H9 (cell line): ENCODE measurements at regions not wholly inside any gene's neighbourhood (a gene's known extent, or its start where the extent isn't known, plus 50 kb on each side); places are given as distances from the start of the nearest gene placed in this dataset.

Experiments used
- DNase-seq: peaks from one replicate; pipeline ENCODE4 v3.0.0-alpha.2; 2017
- H2AFZ ChIP-seq: one replicate; pipeline ENCODE4 v1.6.1; 2013; ENCODE audit warnings: mild to moderate bottlenecking, low read length, control low read depth, moderate library complexity
- H2AK5ac ChIP-seq: 2 replicates; pipeline ENCODE4 v1.6.1; 2013; ENCODE audit warnings: low read length, control low read depth, mixed read lengths; ENCODE audit not compliant: insufficient read length
- H2BK120ac ChIP-seq: one replicate; pipeline ENCODE4 v1.6.1; 2013; ENCODE audit warnings: low read depth, mild to moderate bottlenecking, low read length, control low read depth, inconsistent platforms; ENCODE audit not compliant: poor library complexity, severe bottlenecking
- H2BK12ac ChIP-seq: 2 replicates; pipeline ENCODE4 v1.6.1; 2013; ENCODE audit warnings: low read length, control low read depth, mixed read lengths, low read depth; ENCODE audit not compliant: insufficient read length
- H2BK15ac ChIP-seq: 2 replicates; pipeline ENCODE4 v1.6.1; 2013; ENCODE audit warnings: low read depth, low read length, control low read depth
- H2BK20ac ChIP-seq: one replicate; pipeline ENCODE4 v1.6.1; 2013; ENCODE audit warnings: low read depth, mild to moderate bottlenecking, low read length, control low read depth, inconsistent platforms; ENCODE audit not compliant: poor library complexity, severe bottlenecking
- H2BK5ac ChIP-seq: 2 replicates; pipeline ENCODE4 v1.6.1; 2013; ENCODE audit warnings: low read length, control low read depth, mixed read lengths; ENCODE audit not compliant: insufficient read length
- H3K14ac ChIP-seq: 2 replicates; pipeline ENCODE4 v1.6.1; 2013; ENCODE audit warnings: low read length, control low read depth; ENCODE audit not compliant: insufficient read depth
- H3K18ac ChIP-seq: 2 replicates; pipeline ENCODE4 v1.6.1; 2013; ENCODE audit warnings: low read depth, mild to moderate bottlenecking, mixed read lengths, low read length, control low read depth; ENCODE audit not compliant: insufficient read length
- H3K23ac ChIP-seq: 2 replicates; pipeline ENCODE4 v1.6.1; 2013; ENCODE audit warnings: low read length, control low read depth, mixed read lengths, low read depth; ENCODE audit not compliant: insufficient read length
- H3K23me2 ChIP-seq: 2 replicates; pipeline ENCODE4 v1.6.1; 2013; ENCODE audit warnings: low read depth, mild to moderate bottlenecking, mixed read lengths, low read length, control low read depth; ENCODE audit not compliant: insufficient read length, poor library complexity, severe bottlenecking
- H3K27ac ChIP-seq: 2 replicates; pipeline ENCODE4 v1.5.1; 2013; ENCODE audit warnings: low read length, control low read depth, mixed read lengths, low read depth; ENCODE audit not compliant: insufficient read length
- H3K27me3 ChIP-seq: 2 replicates; pipeline ENCODE4 v1.6.1; 2013; ENCODE audit warnings: low read length, control low read depth, inconsistent platforms; ENCODE audit not compliant: insufficient read depth
- H3K4ac ChIP-seq: 2 replicates; pipeline ENCODE4 v1.6.1; 2013; ENCODE audit warnings: low read depth, mild to moderate bottlenecking, control low read depth, inconsistent platforms, low read length, moderate library complexity
- H3K4me1 ChIP-seq: 2 replicates; pipeline ENCODE4 v1.6.1; 2013; ENCODE audit warnings: low read length, control low read depth, inconsistent platforms; ENCODE audit not compliant: insufficient read depth
- H3K4me2 ChIP-seq: 2 replicates; pipeline ENCODE4 v1.6.1; 2013; ENCODE audit warnings: low read length, control low read depth, mixed read lengths; ENCODE audit not compliant: insufficient read length, insufficient read depth
- H3K56ac ChIP-seq: 2 replicates; pipeline ENCODE4 v1.6.1; 2013; ENCODE audit warnings: low read depth, mild to moderate bottlenecking, mixed read lengths, low read length, control low read depth; ENCODE audit not compliant: insufficient read length
- H3K79me1 ChIP-seq: 2 replicates; pipeline ENCODE4 v1.6.1; 2013; ENCODE audit warnings: low read depth, mild to moderate bottlenecking, moderate library complexity, low read length, control low read depth, inconsistent platforms; ENCODE audit not compliant: insufficient read depth, poor library complexity, severe bottlenecking
- H3K79me2 ChIP-seq: 2 replicates; pipeline ENCODE4 v1.6.1; 2013; ENCODE audit warnings: low read length, control low read depth, inconsistent platforms; ENCODE audit not compliant: insufficient read depth
- H3K9ac ChIP-seq: 2 replicates; pipeline ENCODE4 v1.6.1; 2013; ENCODE audit warnings: low read length, control low read depth, mixed read lengths; ENCODE audit not compliant: insufficient read length; ENCODE audit errors: extremely low read depth
- H3K9me3 ChIP-seq: one replicate; pipeline ENCODE4 v1.6.1; 2013; ENCODE audit warnings: low read depth, low read length, inconsistent platforms; ENCODE audit not compliant: control insufficient read depth
- H3T11ph ChIP-seq: one replicate; pipeline ENCODE4 v1.6.1; 2013; ENCODE audit warnings: mild to moderate bottlenecking, low read length, control low read depth, inconsistent platforms
- H4K20me1 ChIP-seq: one replicate; pipeline ENCODE4 v1.6.1; 2013; ENCODE audit not compliant: control insufficient read depth, insufficient read length, insufficient read depth
- H4K5ac ChIP-seq: 2 replicates; pipeline ENCODE4 v1.6.1; 2013; ENCODE audit warnings: low read depth, mild to moderate bottlenecking, mixed read lengths, low read length, control low read depth; ENCODE audit not compliant: insufficient read length
- H4K8ac ChIP-seq: replicated peaks from 2 replicates; pipeline ENCODE4 v1.6.1; 2013; ENCODE audit warnings: low read length, control low read depth, mixed read lengths, low read depth; ENCODE audit not compliant: insufficient read length
- H4K91ac ChIP-seq: 2 replicates; pipeline ENCODE4 v1.6.1; 2013; ENCODE audit warnings: low read depth, mild to moderate bottlenecking, moderate library complexity, mixed read lengths, low read length, control low read depth; ENCODE audit not compliant: insufficient read length
- H3K27ac Mint-ChIP-seq, 3 experiments: 2 replicates in 2 of 3; 3 replicates in 1 of 3; pipeline ENCODE4 v1.8.0; 2020 to 2021; ENCODE audit warnings: mixed read lengths in 3 of 3, mild to moderate bottlenecking in 1 of 3, moderate library complexity in 1 of 3
- H3K27me3 Mint-ChIP-seq: 2 replicates; pipeline ENCODE4 v1.8.0; 2021; ENCODE audit warnings: low read depth, mild to moderate bottlenecking, moderate library complexity, mixed read lengths
- H3K36me3 Mint-ChIP-seq, 3 experiments: 2 replicates in 2 of 3; 3 replicates in 1 of 3; pipeline ENCODE4 v1.8.0; 2020 to 2021; ENCODE audit warnings: low read depth in 3 of 3, mixed read lengths in 3 of 3; ENCODE audit not compliant: insufficient read depth in 1 of 3
- H3K4me1 Mint-ChIP-seq, 2 experiments: 2 replicates each; pipeline ENCODE4 v1.8.0; 2020; ENCODE audit warnings: mixed read lengths in 2 of 2
- H3K4me3 Mint-ChIP-seq, 2 experiments: 2 replicates in 1 of 2; 3 replicates in 1 of 2; pipeline ENCODE4 v1.8.0; 2020 to 2021; ENCODE audit warnings: mild to moderate bottlenecking in 2 of 2, mixed read lengths in 2 of 2, moderate library complexity in 1 of 2
- H3K9me3 Mint-ChIP-seq, 2 experiments: 2 replicates in 1 of 2; 3 replicates in 1 of 2; pipeline ENCODE4 v1.8.0; 2020; ENCODE audit warnings: mild to moderate bottlenecking in 2 of 2, mixed read lengths in 2 of 2, moderate library complexity in 1 of 2
- WGBS: extraction: QIAGEN DNeasy Blood & Tissue Kit; methylation state at CpG from one replicate; pipeline ENCODE4 v1.1.7; 2013; ENCODE audit warnings: missing lambda C conversion rate, low lambda C conversion rate, mixed read lengths; ENCODE audit not compliant: insufficient read length; ENCODE audit errors: extremely low coverage; 5-methylcytosine and 5-hydroxymethylcytosine counted together
- TF ChIP-seq, protein P1 (sequence below): fragments of 200-600 bp; sonication (generic); conservative IDR thresholded peaks from 3 replicates; pipeline ENCODE4 v1.8.0; 2021; ENCODE audit warnings: antibody characterized with exemption, mild to moderate bottlenecking

DNA sequence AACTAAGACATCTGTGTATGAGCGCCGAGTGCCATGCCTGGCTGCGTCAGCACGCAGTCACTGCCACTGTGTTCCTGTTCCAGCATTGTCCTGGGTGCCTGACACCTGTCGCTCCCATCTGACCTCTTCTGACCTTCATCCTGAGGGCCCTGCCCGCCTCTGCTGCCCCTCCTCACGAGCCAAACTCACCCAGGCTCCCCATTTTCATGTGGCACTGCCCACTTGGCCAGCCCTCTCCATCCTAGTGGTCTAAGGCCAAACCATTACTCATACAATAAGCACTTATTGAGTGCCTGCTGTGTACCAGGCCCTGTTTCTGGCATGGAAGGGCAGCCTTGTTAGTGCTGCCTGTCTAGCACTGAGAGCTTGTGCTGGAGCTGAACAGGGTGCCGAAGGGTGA, 77.2 kb upstream of the PCBD1 start:
- H3K27me3 ChIP-seq = no peaks in the 10 kb centered on the region
- no peak overlapping the region for H3K4ac ChIP-seq
- no peak overlapping the region for H3K27ac ChIP-seq
- no peak overlapping the region for H4K5ac ChIP-seq
- Mint-ChIP-seq H3K9me3 (no peaks in the 10 kb centered on the region), H3K4me1 (peaks cover 20 to 34% of the 10 kb centered on the region in 2 experiments), H3K36me3 (no peaks in the 10 kb centered on the region), H3K27ac (no peak overlapping the region), H3K27me3 (peaks cover 75% of the 10 kb centered on the region), H3K4me3 (no peak overlapping the region)
- no peak overlapping the region for H2BK120ac ChIP-seq
- H3K18ac ChIP-seq = no peak overlapping the region
- no peak overlapping the region for H2BK20ac ChIP-seq
- H2BK5ac ChIP-seq = no peak overlapping the region
- H4K8ac ChIP-seq = no peak overlapping the region
- H3K56ac ChIP-seq = no peak overlapping the region
- no peak overlapping the region for H4K91ac ChIP-seq
- no peak for DNase-seq
- no peak overlapping the region for H2BK12ac ChIP-seq
- no CpG with 5 or more reads among the region's 8 CpGs for WGBS
- no peaks in the 10 kb centered on the region for H3K9me3 ChIP-seq
- peaks cover 2% of the 10 kb centered on the region; the same call in 1 of the 2 replicates for H3K4me1 ChIP-seq
- H2AK5ac ChIP-seq = no peak overlapping the region
- H3K4me2 ChIP-seq = no peak overlapping the region
- no peak overlapping the region for H2AFZ ChIP-seq
- H4K20me1 ChIP-seq = no peaks in the 10 kb centered on the region
- H3K23ac ChIP-seq = no peak overlapping the region
- no peak overlapping the region for H3K9ac ChIP-seq
- no peak overlapping the region for H3T11ph ChIP-seq
- no peak overlapping the region for H3K14ac ChIP-seq
- H3K79me2 ChIP-seq = no peaks in the 10 kb centered on the region
- H3K79me1 ChIP-seq = no peaks in the 10 kb centered on the region
- TF ChIP-seq, protein P1, sequence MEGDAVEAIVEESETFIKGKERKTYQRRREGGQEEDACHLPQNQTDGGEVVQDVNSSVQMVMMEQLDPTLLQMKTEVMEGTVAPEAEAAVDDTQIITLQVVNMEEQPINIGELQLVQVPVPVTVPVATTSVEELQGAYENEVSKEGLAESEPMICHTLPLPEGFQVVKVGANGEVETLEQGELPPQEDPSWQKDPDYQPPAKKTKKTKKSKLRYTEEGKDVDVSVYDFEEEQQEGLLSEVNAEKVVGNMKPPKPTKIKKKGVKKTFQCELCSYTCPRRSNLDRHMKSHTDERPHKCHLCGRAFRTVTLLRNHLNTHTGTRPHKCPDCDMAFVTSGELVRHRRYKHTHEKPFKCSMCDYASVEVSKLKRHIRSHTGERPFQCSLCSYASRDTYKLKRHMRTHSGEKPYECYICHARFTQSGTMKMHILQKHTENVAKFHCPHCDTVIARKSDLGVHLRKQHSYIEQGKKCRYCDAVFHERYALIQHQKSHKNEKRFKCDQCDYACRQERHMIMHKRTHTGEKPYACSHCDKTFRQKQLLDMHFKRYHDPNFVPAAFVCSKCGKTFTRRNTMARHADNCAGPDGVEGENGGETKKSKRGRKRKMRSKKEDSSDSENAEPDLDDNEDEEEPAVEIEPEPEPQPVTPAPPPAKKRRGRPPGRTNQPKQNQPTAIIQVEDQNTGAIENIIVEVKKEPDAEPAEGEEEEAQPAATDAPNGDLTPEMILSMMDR = no peak
- no peaks in the 10 kb centered on the region for H3K23me2 ChIP-seq
- no peak overlapping the region for H2BK15ac ChIP-seq
